ENCODE measurements at regions not wholly inside any gene's neighbourhood (a gene's known extent, or its start where the extent isn't known, plus 50 kb on each side); places are given as distances from the start of the nearest gene placed in this dataset.

DNA sequence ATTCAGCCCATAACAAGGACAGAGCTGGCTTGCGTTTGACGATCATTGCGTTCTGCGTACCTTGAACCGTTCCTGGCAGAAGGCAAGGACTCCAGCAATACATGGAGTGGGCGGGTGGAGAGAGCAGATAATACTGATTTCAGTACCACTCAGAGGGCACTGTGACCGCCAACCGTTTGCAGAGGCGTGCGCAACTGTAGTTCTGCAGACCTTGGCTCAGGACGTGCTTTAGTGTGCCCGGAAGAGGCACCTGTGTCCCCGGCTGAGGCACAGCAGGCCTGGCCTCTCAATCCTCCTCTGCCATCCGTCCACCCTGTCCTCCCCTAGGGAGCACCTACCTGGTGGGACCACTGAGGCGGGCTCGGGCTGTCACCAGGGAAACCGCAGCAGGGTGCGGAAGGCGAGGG is 117.6 kb upstream of the USP29 start:
- H3K9me3 ChIP-seq, result peaks cover 0 to 12% (median 0%) of the 10 kb centered on the region in 4 donors
- H3K4me3 ChIP-seq, result no peak overlapping the region
- H3K27ac ChIP-seq, result no peak overlapping the region
- H3K27me3 ChIP-seq, result no peaks in the 10 kb centered on the region
- intact Hi-C loops (cut with DNase I), result no loop called here
- no peaks in the 10 kb centered on the region for H3K36me3 ChIP-seq
- H3K4me1 ChIP-seq, result no peaks in the 10 kb centered on the region
- WGBS, 2 donors, result 89 to 92% methylated on average over 19 of the region's 19 CpGs
- no peak for DNase-seq
- no peak for TF ChIP-seq EP300 (IDR thresholded peaks at IDR 0.05)
- TF ChIP-seq POLR2A (IDR thresholded peaks at IDR 0.05), result no peak
- TF ChIP-seq POLR2AphosphoS5 (IDR thresholded peaks at IDR 0.05), result no peak
- TF ChIP-seq, protein P1, sequence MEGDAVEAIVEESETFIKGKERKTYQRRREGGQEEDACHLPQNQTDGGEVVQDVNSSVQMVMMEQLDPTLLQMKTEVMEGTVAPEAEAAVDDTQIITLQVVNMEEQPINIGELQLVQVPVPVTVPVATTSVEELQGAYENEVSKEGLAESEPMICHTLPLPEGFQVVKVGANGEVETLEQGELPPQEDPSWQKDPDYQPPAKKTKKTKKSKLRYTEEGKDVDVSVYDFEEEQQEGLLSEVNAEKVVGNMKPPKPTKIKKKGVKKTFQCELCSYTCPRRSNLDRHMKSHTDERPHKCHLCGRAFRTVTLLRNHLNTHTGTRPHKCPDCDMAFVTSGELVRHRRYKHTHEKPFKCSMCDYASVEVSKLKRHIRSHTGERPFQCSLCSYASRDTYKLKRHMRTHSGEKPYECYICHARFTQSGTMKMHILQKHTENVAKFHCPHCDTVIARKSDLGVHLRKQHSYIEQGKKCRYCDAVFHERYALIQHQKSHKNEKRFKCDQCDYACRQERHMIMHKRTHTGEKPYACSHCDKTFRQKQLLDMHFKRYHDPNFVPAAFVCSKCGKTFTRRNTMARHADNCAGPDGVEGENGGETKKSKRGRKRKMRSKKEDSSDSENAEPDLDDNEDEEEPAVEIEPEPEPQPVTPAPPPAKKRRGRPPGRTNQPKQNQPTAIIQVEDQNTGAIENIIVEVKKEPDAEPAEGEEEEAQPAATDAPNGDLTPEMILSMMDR (IDR thresholded peaks at IDR 0.05), result no peak

DNA sequence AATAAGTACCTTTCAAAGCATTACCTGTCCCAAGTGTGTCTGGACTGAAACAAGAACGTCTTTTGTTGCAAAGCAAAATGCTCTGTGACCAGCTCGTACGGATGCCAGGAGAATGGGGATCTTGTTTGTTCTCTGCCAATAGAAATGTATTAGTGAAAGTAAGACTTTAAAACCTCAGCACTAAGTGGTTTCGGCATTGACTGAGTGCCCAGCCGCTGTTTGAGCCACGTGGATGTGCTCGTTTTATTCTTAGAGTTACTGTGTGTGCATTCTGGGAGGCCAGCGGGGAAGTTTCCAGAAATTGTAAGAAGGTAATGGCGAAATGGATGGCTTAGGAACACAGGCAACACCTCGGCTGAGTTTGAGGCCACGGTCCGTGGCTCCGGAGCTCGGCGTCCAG is 117.1 kb upstream of the USP29 start:
- no peak overlapping the region for H3K27ac ChIP-seq
- peaks cover 0 to 12% (median 0%) of the 10 kb centered on the region in 4 donors for H3K9me3 ChIP-seq
- WGBS, 2 donors, result 85 to 87% methylated on average over 15 of the region's 15 CpGs
- TF ChIP-seq POLR2AphosphoS5 (IDR thresholded peaks at IDR 0.05) (no peak), POLR2A (IDR thresholded peaks at IDR 0.05) (no peak), EP300 (IDR thresholded peaks at IDR 0.05) (no peak)
- TF ChIP-seq, protein P1 (IDR thresholded peaks at IDR 0.05), result no peak
- H3K4me1 ChIP-seq, result no peaks in the 10 kb centered on the region
- intact Hi-C loops (cut with DNase I), result no loop called here
- no peak overlapping the region for H3K4me3 ChIP-seq
- peak; percentile 19 for DNase-seq
- no peaks in the 10 kb centered on the region for H3K27me3 ChIP-seq
- no peaks in the 10 kb centered on the region for H3K36me3 ChIP-seq

DNA sequence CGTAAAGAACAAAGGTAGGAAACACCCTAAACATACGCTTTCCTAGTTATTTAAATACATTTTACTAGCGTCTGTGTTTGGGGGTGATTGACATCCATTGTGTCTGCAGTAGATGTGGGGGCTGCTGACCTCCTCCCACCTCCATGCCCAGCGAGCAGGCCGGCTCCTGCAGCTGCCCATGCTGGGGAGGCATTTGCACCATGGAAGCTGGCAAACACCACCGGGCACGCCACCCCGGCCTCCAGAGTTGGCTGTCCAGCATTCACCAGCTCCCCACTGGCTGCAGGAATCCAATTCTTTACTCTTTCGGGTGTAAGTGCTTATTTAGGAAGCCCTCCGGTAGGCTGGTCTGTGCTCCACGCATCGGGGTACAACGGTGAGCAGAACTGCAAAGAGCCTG is 115.4 kb upstream of the USP29 start:
- Histone ChIP-seq H3K27ac (no peak overlapping the region), H3K4me3 (no peak overlapping the region), H3K9me3 (peaks cover 0 to 12% (median 0%) of the 10 kb centered on the region in 4 donors), H3K4me1 (no peaks in the 10 kb centered on the region), H3K36me3 (no peaks in the 10 kb centered on the region), H3K27me3 (no peaks in the 10 kb centered on the region)
- 91% methylated on average over 13 of the region's 13 CpGs for WGBS, 2 donors
- DNase-seq, result peak; percentile 8
- TF ChIP-seq, protein P1 (IDR thresholded peaks at IDR 0.05), result no peak
- no peak for TF ChIP-seq POLR2AphosphoS5 (IDR thresholded peaks at IDR 0.05)
- TF ChIP-seq POLR2A (IDR thresholded peaks at IDR 0.05), result no peak
- TF ChIP-seq EP300 (IDR thresholded peaks at IDR 0.05), result no peak
- intact Hi-C loops (cut with DNase I), result no loop called here

DNA sequence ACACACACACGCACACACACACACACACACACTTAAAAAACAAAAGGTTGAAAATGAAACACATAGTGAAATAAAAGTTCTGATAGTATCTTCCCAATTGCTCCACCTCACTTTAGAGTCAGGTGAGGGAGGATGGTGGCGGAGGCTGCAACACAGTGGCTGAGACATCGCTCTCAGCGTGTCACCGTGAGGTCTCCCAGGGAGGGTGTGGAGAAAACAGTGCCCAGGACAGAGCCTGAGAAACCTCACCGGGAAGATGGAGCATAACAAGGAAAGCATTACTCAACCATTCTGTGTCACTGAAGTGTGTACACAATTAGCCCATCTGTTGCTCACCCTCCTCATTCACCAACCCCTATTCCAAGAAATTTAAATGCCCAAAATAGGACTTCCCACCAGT is 111.4 kb upstream of the USP29 start:
- Histone ChIP-seq H3K4me1 (no peaks in the 10 kb centered on the region), H3K9me3 (peaks cover 0 to 7% (median 0%) of the 10 kb centered on the region in 4 donors), H3K4me3 (no peak overlapping the region), H3K27me3 (no peaks in the 10 kb centered on the region), H3K27ac (no peak overlapping the region), H3K36me3 (no peaks in the 10 kb centered on the region)
- WGBS, 2 donors, result 83 to 86% methylated on average over 6 of the region's 6 CpGs
- TF ChIP-seq, protein P1 (IDR thresholded peaks at IDR 0.05), result no peak
- no peak for TF ChIP-seq POLR2AphosphoS5 (IDR thresholded peaks at IDR 0.05)
- no peak for TF ChIP-seq EP300 (IDR thresholded peaks at IDR 0.05)
- TF ChIP-seq POLR2A (IDR thresholded peaks at IDR 0.05), result no peak
- DNase-seq, result peak; percentile 13
- intact Hi-C loops (cut with DNase I), result no loop called here

DNA sequence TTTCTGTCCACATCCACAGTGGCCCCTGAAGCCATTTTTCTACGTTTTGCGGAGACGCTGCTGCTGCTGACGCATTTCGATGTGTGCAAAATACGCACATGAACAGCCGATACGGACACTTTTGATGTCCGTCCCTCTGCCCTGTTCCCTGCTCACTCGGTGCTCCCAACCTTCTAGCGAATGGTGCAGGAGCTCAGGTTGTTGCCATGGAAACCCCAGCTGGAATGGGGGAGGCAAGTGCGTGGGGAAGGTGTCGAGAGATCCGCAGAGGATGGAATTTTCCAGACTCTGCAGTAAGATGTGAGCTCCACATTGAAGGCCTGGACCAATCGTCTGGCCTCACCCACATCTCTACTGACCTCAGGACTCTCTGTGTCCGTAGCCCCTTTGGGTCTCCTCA is 109.2 kb upstream of the USP29 start:
- TF ChIP-seq EP300 (IDR thresholded peaks at IDR 0.05), result no peak
- TF ChIP-seq, protein P1 (IDR thresholded peaks at IDR 0.05), result no peak
- TF ChIP-seq POLR2AphosphoS5 (IDR thresholded peaks at IDR 0.05), result no peak
- no peak for TF ChIP-seq POLR2A (IDR thresholded peaks at IDR 0.05)
- WGBS, 2 donors, result 79 to 84% methylated on average over 16 of the region's 16 CpGs

More for the DNA sequence above, 109.2 kb upstream of the USP29 start:
- Histone ChIP-seq H3K36me3 (no peaks in the 10 kb centered on the region), H3K27me3 (no peaks in the 10 kb centered on the region), H3K4me1 (no peaks in the 10 kb centered on the region), H3K4me3 (no peak overlapping the region), H3K27ac (no peak overlapping the region), H3K9me3 (peaks cover 0 to 7% (median 0%) of the 10 kb centered on the region in 4 donors)
- peak; percentile 43 for DNase-seq
- intact Hi-C loops (cut with DNase I), result no loop called here
